ENCODE measurements at regions not wholly inside any gene's neighbourhood (a gene's known extent, or its start where the extent isn't known, plus 50 kb on each side); places are given as distances from the start of the nearest gene placed in this dataset.

GRCh38 chr12:115273456-115273855 is 589.5 kb upstream of the TBX3 start:
- H3K4me3 Mint-ChIP-seq (ENCODE audit: unreplicated experiment), result no peak overlapping the region
- DNase-seq (ENCODE audit: extremely low spot score, unreplicated experiment), result no peak
- no peaks in the 10 kb centered on the region for H3K36me3 Mint-ChIP-seq (ENCODE audit: unreplicated experiment)
- no peak for TF ChIP-seq CTCF (IDR thresholded peaks at IDR 0.05)
- peaks cover 5% of the 10 kb centered on the region for H3K27me3 Mint-ChIP-seq (ENCODE audit: unreplicated experiment)
- no peaks in the 10 kb centered on the region for H3K9me3 Mint-ChIP-seq (ENCODE audit: unreplicated experiment)
- H3K27ac Mint-ChIP-seq (ENCODE audit: unreplicated experiment), result no peak overlapping the region
- no peaks in the 10 kb centered on the region for H3K4me1 Mint-ChIP-seq (ENCODE audit: unreplicated experiment)

GRCh38 chr12:115268451-115268850 is 584.5 kb upstream of the TBX3 start:
- no peak overlapping the region for H3K27ac Mint-ChIP-seq (ENCODE audit: unreplicated experiment)
- H3K27me3 Mint-ChIP-seq (ENCODE audit: unreplicated experiment), result peaks cover 5% of the 10 kb centered on the region
- TF ChIP-seq CTCF (IDR thresholded peaks at IDR 0.05), result no peak
- DNase-seq (ENCODE audit: extremely low spot score, unreplicated experiment), result no peak
- no peaks in the 10 kb centered on the region for H3K4me1 Mint-ChIP-seq (ENCODE audit: unreplicated experiment)
- no peaks in the 10 kb centered on the region for H3K36me3 Mint-ChIP-seq (ENCODE audit: unreplicated experiment)
- H3K4me3 Mint-ChIP-seq (ENCODE audit: unreplicated experiment), result no peak overlapping the region
- no peaks in the 10 kb centered on the region for H3K9me3 Mint-ChIP-seq (ENCODE audit: unreplicated experiment)

GRCh38 chr12:115267891-115268290 is 583.9 kb upstream of the TBX3 start:
- no peak for TF ChIP-seq CTCF (IDR thresholded peaks at IDR 0.05)
- no peaks in the 10 kb centered on the region for H3K36me3 Mint-ChIP-seq (ENCODE audit: unreplicated experiment)
- no peaks in the 10 kb centered on the region for H3K4me1 Mint-ChIP-seq (ENCODE audit: unreplicated experiment)
- peaks cover 5% of the 10 kb centered on the region for H3K27me3 Mint-ChIP-seq (ENCODE audit: unreplicated experiment)
- no peaks in the 10 kb centered on the region for H3K9me3 Mint-ChIP-seq (ENCODE audit: unreplicated experiment)
- H3K27ac Mint-ChIP-seq (ENCODE audit: unreplicated experiment), result no peak overlapping the region
- H3K4me3 Mint-ChIP-seq (ENCODE audit: unreplicated experiment), result no peak overlapping the region
- no peak for DNase-seq (ENCODE audit: extremely low spot score, unreplicated experiment)

GRCh38 chr12:115267464-115267863 is 583.5 kb upstream of the TBX3 start:
- no peak overlapping the region for H3K4me3 Mint-ChIP-seq (ENCODE audit: unreplicated experiment)
- H3K9me3 Mint-ChIP-seq (ENCODE audit: unreplicated experiment), result no peaks in the 10 kb centered on the region
- DNase-seq (ENCODE audit: extremely low spot score, unreplicated experiment), result no peak
- peaks cover 5% of the 10 kb centered on the region for H3K27me3 Mint-ChIP-seq (ENCODE audit: unreplicated experiment)
- H3K27ac Mint-ChIP-seq (ENCODE audit: unreplicated experiment), result no peak overlapping the region
- no peaks in the 10 kb centered on the region for H3K36me3 Mint-ChIP-seq (ENCODE audit: unreplicated experiment)
- no peaks in the 10 kb centered on the region for H3K4me1 Mint-ChIP-seq (ENCODE audit: unreplicated experiment)
- no peak for TF ChIP-seq CTCF (IDR thresholded peaks at IDR 0.05)

- TF ChIP-seq CTCF (IDR thresholded peaks at IDR 0.05), result no peak
- no peaks in the 10 kb centered on the region for H3K36me3 Mint-ChIP-seq (ENCODE audit: unreplicated experiment)
- no peak overlapping the region for H3K27ac Mint-ChIP-seq (ENCODE audit: unreplicated experiment)
- no peaks in the 10 kb centered on the region for H3K4me1 Mint-ChIP-seq (ENCODE audit: unreplicated experiment)
- no peaks in the 10 kb centered on the region for H3K9me3 Mint-ChIP-seq (ENCODE audit: unreplicated experiment)
- no peak for DNase-seq (ENCODE audit: extremely low spot score, unreplicated experiment)
- H3K4me3 Mint-ChIP-seq (ENCODE audit: unreplicated experiment), result no peak overlapping the region
- no peaks in the 10 kb centered on the region for H3K27me3 Mint-ChIP-seq (ENCODE audit: unreplicated experiment)
These were observed 580.6 kb upstream of the TBX3 start for GRCh38 chr12:115264605-115265004.
